GM06990 (cell line): ENCODE measurements at regions not wholly inside any gene's neighbourhood (a gene's known extent, or its start where the extent isn't known, plus 50 kb on each side); places are given as distances from the start of the nearest gene placed in this dataset.
"Not testable (repeated sequence)": the region's sequence is repeated elsewhere in the genome, so short reads cannot be mapped to it uniquely, and the experiment has no call there.

Experiments
- DNase-seq: peaks from one replicate; pipeline ENCODE4 v3.0.0-alpha.2; 2011; ENCODE audit not compliant: insufficient read length; ENCODE audit errors: extremely low read depth
- H3K27me3 ChIP-seq: replicated peaks from 2 replicates; pipeline ENCODE4 v1.6.0; 2011; ENCODE audit warnings: low read length; ENCODE audit not compliant: control insufficient read depth, insufficient read depth
- H3K36me3 ChIP-seq: 2 replicates; pipeline ENCODE4 v1.5.1; 2011; ENCODE audit warnings: low read length; ENCODE audit not compliant: control insufficient read depth, insufficient read depth
- H3K4me3 ChIP-seq: replicated peaks from 2 replicates; pipeline ENCODE4 v1.5.1; 2011; ENCODE audit warnings: low read depth, mild to moderate bottlenecking, control low read depth, low read length
- CTCF ChIP-seq: IDR thresholded peaks from 2 replicates; pipeline ENCODE4 v1.5.1; 2011; ENCODE audit warnings: low read length, control low read depth, mild to moderate bottlenecking, inconsistent platforms; ENCODE audit not compliant: insufficient read depth, poor library complexity, severe bottlenecking

- Histone ChIP-seq H3K27me3 (no peaks in the 10 kb centered on the region), H3K4me3 (no peak overlapping the region), H3K36me3 (no peaks in the 10 kb centered on the region)
- no peak for DNase-seq
- no peak for TF ChIP-seq CTCF
Measured at GRCh38 chr7:112958775-112959174, 127.9 kb downstream of the GPR85 start.

GRCh38 chr7:112957901-112958300, 128.7 kb downstream of the GPR85 start:
- DNase-seq = no peak
- no peak for TF ChIP-seq CTCF
- H3K36me3 ChIP-seq = no peaks in the 10 kb centered on the region
- H3K27me3 ChIP-seq = no peaks in the 10 kb centered on the region
- H3K4me3 ChIP-seq = no peak overlapping the region

GRCh38 chr7:112953031-112953430, 133.6 kb downstream of the GPR85 start:
- not testable (repeated sequence) for H3K27me3 ChIP-seq, H3K4me3 ChIP-seq, DNase-seq, H3K36me3 ChIP-seq

GRCh38 chr7:112951070-112951469, 135.6 kb downstream of the GPR85 start:
- no peak for TF ChIP-seq CTCF

GRCh38 chr7:112949682-112950081, 136.9 kb downstream of the GPR85 start:
- not testable (repeated sequence) for H3K36me3 ChIP-seq, DNase-seq, H3K27me3 ChIP-seq, H3K4me3 ChIP-seq

More at GRCh38 chr7:112951070-112951469, 135.6 kb downstream of the GPR85 start:
- no peaks in the 10 kb centered on the region for H3K27me3 ChIP-seq
- H3K4me3 ChIP-seq = no peak overlapping the region
- no peak for DNase-seq
- H3K36me3 ChIP-seq = no peaks in the 10 kb centered on the region

GRCh38 chr7:112946350-112946749, 140.3 kb downstream of the GPR85 start:
- no peak overlapping the region for H3K4me3 ChIP-seq
- H3K27me3 ChIP-seq = no peaks in the 10 kb centered on the region
- no peak for DNase-seq
- H3K36me3 ChIP-seq = no peaks in the 10 kb centered on the region
- TF ChIP-seq CTCF = no peak

GRCh38 chr7:112945046-112945445, 141.6 kb downstream of the GPR85 start:
- DNase-seq = no peak
- no peak for TF ChIP-seq CTCF
- Histone ChIP-seq H3K27me3 (no peaks in the 10 kb centered on the region), H3K4me3 (no peak overlapping the region), H3K36me3 (no peaks in the 10 kb centered on the region)
